ENCODE measurements at regions not wholly inside any gene's neighbourhood (a gene's known extent, or its start where the extent isn't known, plus 50 kb on each side); places are given as distances from the start of the nearest gene placed in this dataset.

DNA sequence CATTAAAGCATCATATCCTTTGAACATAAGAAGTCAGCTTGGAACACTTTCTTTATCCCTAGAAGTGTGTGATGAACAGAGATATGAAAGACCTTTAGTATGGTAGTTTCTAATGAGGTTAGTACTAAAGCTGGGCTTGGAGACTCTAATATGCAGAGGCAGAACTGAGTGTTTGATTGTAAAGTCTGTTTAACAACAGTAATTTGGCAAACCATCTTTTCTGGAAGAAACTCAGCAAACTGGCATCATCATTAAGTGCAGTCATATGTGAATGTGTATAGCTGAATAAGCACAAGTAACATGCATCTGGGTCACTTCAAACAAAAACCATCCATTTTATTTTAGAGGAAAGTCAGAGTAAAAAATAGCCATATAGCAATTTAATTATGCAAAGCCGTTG, 385.9 kb upstream of the MAD2L1 start:
- TF ChIP-seq, protein P1, sequence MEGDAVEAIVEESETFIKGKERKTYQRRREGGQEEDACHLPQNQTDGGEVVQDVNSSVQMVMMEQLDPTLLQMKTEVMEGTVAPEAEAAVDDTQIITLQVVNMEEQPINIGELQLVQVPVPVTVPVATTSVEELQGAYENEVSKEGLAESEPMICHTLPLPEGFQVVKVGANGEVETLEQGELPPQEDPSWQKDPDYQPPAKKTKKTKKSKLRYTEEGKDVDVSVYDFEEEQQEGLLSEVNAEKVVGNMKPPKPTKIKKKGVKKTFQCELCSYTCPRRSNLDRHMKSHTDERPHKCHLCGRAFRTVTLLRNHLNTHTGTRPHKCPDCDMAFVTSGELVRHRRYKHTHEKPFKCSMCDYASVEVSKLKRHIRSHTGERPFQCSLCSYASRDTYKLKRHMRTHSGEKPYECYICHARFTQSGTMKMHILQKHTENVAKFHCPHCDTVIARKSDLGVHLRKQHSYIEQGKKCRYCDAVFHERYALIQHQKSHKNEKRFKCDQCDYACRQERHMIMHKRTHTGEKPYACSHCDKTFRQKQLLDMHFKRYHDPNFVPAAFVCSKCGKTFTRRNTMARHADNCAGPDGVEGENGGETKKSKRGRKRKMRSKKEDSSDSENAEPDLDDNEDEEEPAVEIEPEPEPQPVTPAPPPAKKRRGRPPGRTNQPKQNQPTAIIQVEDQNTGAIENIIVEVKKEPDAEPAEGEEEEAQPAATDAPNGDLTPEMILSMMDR (IDR thresholded peaks at IDR 0.05): no peak
- TF ChIP-seq SMC3 (IDR thresholded peaks at IDR 0.05) (no peak), POLR2AphosphoS2 (conservative IDR thresholded peaks at IDR 0.05; ENCODE audit: low read length) (no peak)
- TF ChIP-seq, protein P2, sequence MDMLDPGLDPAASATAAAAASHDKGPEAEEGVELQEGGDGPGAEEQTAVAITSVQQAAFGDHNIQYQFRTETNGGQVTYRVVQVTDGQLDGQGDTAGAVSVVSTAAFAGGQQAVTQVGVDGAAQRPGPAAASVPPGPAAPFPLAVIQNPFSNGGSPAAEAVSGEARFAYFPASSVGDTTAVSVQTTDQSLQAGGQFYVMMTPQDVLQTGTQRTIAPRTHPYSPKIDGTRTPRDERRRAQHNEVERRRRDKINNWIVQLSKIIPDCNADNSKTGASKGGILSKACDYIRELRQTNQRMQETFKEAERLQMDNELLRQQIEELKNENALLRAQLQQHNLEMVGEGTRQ (IDR thresholded peaks at IDR 0.05): no peak
- TF ChIP-seq, protein P3, sequence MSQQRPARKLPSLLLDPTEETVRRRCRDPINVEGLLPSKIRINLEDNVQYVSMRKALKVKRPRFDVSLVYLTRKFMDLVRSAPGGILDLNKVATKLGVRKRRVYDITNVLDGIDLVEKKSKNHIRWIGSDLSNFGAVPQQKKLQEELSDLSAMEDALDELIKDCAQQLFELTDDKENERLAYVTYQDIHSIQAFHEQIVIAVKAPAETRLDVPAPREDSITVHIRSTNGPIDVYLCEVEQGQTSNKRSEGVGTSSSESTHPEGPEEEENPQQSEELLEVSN (IDR thresholded peaks at IDR 0.05; ENCODE audit: borderline replicate concordance, low read depth): no peak

All from A549 (cell line).